ENCODE measurements at regions not wholly inside any gene's neighbourhood (a gene's known extent, or its start where the extent isn't known, plus 50 kb on each side); places are given as distances from the start of the nearest gene placed in this dataset.
A peak's percentile ranks its signal among the peaks of the same experiment; 100 is the strongest.

- intact Hi-C loops (cut with micrococcal nuclease), result no loop called here
- Histone ChIP-seq H3K27me3 (ENCODE audit: control insufficient read depth, insufficient read depth, low read length) (no peaks in the 10 kb centered on the region), H3K36me3 (ENCODE audit: control insufficient read depth, insufficient read depth, low read length) (no peaks in the 10 kb centered on the region), H3K27ac (ENCODE audit: low read length) (no peak overlapping the region), H3K9me3 (ENCODE audit: control insufficient read depth, insufficient read depth, low read length) (no peaks in the 10 kb centered on the region), H3K4me3 (ENCODE audit: low read length) (no peak overlapping the region), H3K4me1 (ENCODE audit: control insufficient read depth, insufficient read depth, low read length) (peaks cover 14% of the 10 kb centered on the region)
- H3K4me1 Mint-ChIP-seq, result peaks cover 16 to 33% of the 10 kb centered on the region in 2 donors
- no peaks in the 10 kb centered on the region for H3K36me3 Mint-ChIP-seq
- H3K27ac Mint-ChIP-seq, result no peak overlapping the region
- DNase-seq (no peak), ATAC-seq (no peak)
- no peaks in the 10 kb centered on the region for H3K9me3 Mint-ChIP-seq
- H3K4me3 Mint-ChIP-seq, result peak overlapping the region; percentile 31
- TF ChIP-seq, protein P1, sequence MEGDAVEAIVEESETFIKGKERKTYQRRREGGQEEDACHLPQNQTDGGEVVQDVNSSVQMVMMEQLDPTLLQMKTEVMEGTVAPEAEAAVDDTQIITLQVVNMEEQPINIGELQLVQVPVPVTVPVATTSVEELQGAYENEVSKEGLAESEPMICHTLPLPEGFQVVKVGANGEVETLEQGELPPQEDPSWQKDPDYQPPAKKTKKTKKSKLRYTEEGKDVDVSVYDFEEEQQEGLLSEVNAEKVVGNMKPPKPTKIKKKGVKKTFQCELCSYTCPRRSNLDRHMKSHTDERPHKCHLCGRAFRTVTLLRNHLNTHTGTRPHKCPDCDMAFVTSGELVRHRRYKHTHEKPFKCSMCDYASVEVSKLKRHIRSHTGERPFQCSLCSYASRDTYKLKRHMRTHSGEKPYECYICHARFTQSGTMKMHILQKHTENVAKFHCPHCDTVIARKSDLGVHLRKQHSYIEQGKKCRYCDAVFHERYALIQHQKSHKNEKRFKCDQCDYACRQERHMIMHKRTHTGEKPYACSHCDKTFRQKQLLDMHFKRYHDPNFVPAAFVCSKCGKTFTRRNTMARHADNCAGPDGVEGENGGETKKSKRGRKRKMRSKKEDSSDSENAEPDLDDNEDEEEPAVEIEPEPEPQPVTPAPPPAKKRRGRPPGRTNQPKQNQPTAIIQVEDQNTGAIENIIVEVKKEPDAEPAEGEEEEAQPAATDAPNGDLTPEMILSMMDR (IDR thresholded peaks at IDR 0.05), result no peak
- 77% methylated on average over 15 of the region's 16 CpGs for WGBS (ENCODE audit: insufficient coverage)
- H3K27me3 Mint-ChIP-seq (ENCODE audit: low read depth in 2 of 2), result peaks cover 0 to 5% of the 10 kb centered on the region in 2 donors
Observed at GRCh38 chr17:73983621-73984400, 219.7 kb upstream of the RPL38 start.

- Histone ChIP-seq H3K4me3 (ENCODE audit: low read length) (no peak overlapping the region), H3K4me1 (ENCODE audit: control insufficient read depth, insufficient read depth, low read length) (peaks cover 14% of the 10 kb centered on the region), H3K27ac (ENCODE audit: low read length) (no peak overlapping the region), H3K27me3 (ENCODE audit: control insufficient read depth, insufficient read depth, low read length) (no peaks in the 10 kb centered on the region), H3K36me3 (ENCODE audit: control insufficient read depth, insufficient read depth, low read length) (no peaks in the 10 kb centered on the region), H3K9me3 (ENCODE audit: control insufficient read depth, insufficient read depth, low read length) (no peaks in the 10 kb centered on the region)
- peaks cover 0 to 8% of the 10 kb centered on the region in 2 donors for H3K27me3 Mint-ChIP-seq (ENCODE audit: low read depth in 2 of 2)
- DNase-seq (no peak), ATAC-seq (peak; percentile 46 to 74 (median 53))
- TF ChIP-seq, protein P1 (IDR thresholded peaks at IDR 0.05), result no peak
- intact Hi-C loops (cut with micrococcal nuclease), result no loop called here
- 12% methylated on average over 4 of the region's 5 CpGs for WGBS (ENCODE audit: insufficient coverage)
- H3K4me3 Mint-ChIP-seq, result peak overlapping the region; percentile 74
- peaks cover 16 to 33% of the 10 kb centered on the region in 2 donors for H3K4me1 Mint-ChIP-seq
- H3K9me3 Mint-ChIP-seq, result no peaks in the 10 kb centered on the region
- peak overlapping the region in 1 of 2 donors; percentile 18 for H3K27ac Mint-ChIP-seq
- H3K36me3 Mint-ChIP-seq, result no peaks in the 10 kb centered on the region
Observed at GRCh38 chr17:73984941-73985340, 218.5 kb upstream of the RPL38 start.

DNA sequence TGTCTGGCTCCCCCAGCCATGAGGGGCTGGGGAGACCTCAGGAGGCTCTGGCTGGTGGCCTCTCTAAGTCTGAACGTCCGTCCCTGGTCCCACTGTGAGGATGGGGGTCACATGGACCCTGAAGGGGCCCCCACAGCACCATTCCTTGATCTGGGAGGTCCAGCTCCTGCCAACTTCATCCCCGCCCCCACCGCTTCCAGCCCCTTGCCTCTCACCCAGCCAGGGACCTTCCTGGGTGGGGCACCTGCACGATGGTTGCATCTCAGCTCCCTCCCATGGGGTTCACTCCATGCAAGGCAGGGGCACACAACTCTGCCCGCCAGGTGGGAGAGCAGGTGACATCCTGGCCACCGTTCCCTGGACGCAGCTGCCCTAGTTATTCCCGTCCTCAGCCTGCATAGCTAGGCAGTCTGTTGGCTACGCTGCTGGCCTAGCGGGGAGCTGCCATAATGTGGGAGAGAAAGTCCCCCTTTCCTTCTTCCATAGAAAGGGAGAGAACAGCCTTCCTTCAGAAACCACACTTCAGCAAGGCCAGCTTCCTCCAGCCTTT is 217.9 kb upstream of the RPL38 start:
- peaks cover 0 to 7% of the 10 kb centered on the region in 2 donors for H3K27me3 Mint-ChIP-seq (ENCODE audit: low read depth in 2 of 2)
- intact Hi-C loops (cut with micrococcal nuclease), result no loop called here
- no peak for DNase-seq

More for the DNA sequence above, 217.9 kb upstream of the RPL38 start:
- TF ChIP-seq, protein P1 (IDR thresholded peaks at IDR 0.05), result no peak
- Mint-ChIP-seq H3K27ac (peak overlapping the region in 1 of 2 donors; percentile 18), H3K36me3 (no peaks in the 10 kb centered on the region), H3K4me3 (no peak overlapping the region), H3K4me1 (peaks cover 16 to 32% of the 10 kb centered on the region in 2 donors), H3K9me3 (no peaks in the 10 kb centered on the region)
- no peak for ATAC-seq
- Histone ChIP-seq H3K4me1 (ENCODE audit: control insufficient read depth, insufficient read depth, low read length) (peaks cover 14% of the 10 kb centered on the region), H3K27me3 (ENCODE audit: control insufficient read depth, insufficient read depth, low read length) (no peaks in the 10 kb centered on the region), H3K27ac (ENCODE audit: low read length) (no peak overlapping the region), H3K36me3 (ENCODE audit: control insufficient read depth, insufficient read depth, low read length) (no peaks in the 10 kb centered on the region), H3K9me3 (ENCODE audit: control insufficient read depth, insufficient read depth, low read length) (no peaks in the 10 kb centered on the region), H3K4me3 (ENCODE audit: low read length) (no peak overlapping the region)
- WGBS (ENCODE audit: insufficient coverage), result 88% methylated on average over 9 of the region's 11 CpGs
